Psoas muscle (tissue), 7 donors: ENCODE measurements at regions not wholly inside any gene's neighbourhood (a gene's known extent, or its start where the extent isn't known, plus 50 kb on each side); places are given as distances from the start of the nearest gene placed in this dataset.

Experiments used
- ATAC-seq, 4 donors: fragments of 200-7000 bp; cut with Tn5 transposase; one replicate each; pipeline ENCODE4 v1.9.1; 2020; ENCODE audit warnings: moderate library complexity in 3 of 4, mild to moderate bottlenecking in 2 of 4
- DNase-seq, 2 donors: peaks; one replicate each; pipeline ENCODE4 v3.0.0-alpha.2; 2020
- H3K27ac ChIP-seq: fragments of 200-600 bp; one replicate; pipeline ENCODE4 v1.8.0; 2022
- H3K27me3 ChIP-seq, 3 donors: fragments of 200-600 bp in 1 of 3; one replicate each; pipeline versions ENCODE4 v1.6.1 to v1.8.0; 2013 to 2022; ENCODE audit warnings: low read length in 2 of 3, mild to moderate bottlenecking in 2 of 3, moderate library complexity in 1 of 3; ENCODE audit not compliant: insufficient read depth in 3 of 3
- H3K36me3 ChIP-seq, 2 donors: fragments of 200-600 bp in 1 of 2; one replicate each; pipeline versions ENCODE4 v1.6.1 to v1.8.0; 2013 to 2022; ENCODE audit warnings: low read depth in 1 of 2, mild to moderate bottlenecking in 1 of 2, moderate library complexity in 1 of 2; ENCODE audit not compliant: insufficient read depth in 1 of 2
- H3K4me1 ChIP-seq: fragments of 200-600 bp; one replicate; pipeline ENCODE4 v1.8.0; 2022
- H3K4me3 ChIP-seq: fragments of 200-600 bp; one replicate; pipeline ENCODE4 v1.8.0; 2022; ENCODE audit warnings: mild to moderate bottlenecking
- H3K9me3 ChIP-seq: fragments of 200-600 bp; one replicate; pipeline ENCODE4 v1.8.0; 2022
- whole genome bisulfite sequencing, 3 donors: extraction: QIAGEN DNeasy Blood & Tissue Kit; methylation state at CpG; one replicate each; pipeline versions ENCODE4 v1.1.6 to v1.1.7; 2013; 5-methylcytosine and 5-hydroxymethylcytosine counted together
- intact Hi-C, 2 donors: fragments of 100-400 bp; cut with DNase I; formaldehyde crosslinking; loops; one replicate each; pipeline versions ENCODE4 v1.11.0 to v1.14.2; 2022
- TF ChIP-seq, protein P1 (sequence below): fragments of 200-600 bp; IDR thresholded peaks from one replicate; pipeline ENCODE4 v1.8.0; 2022; ENCODE audit warnings: antibody characterized with exemption
- donor health status: healthy with polysubstance abuse.
- donor health status: DM: no; HTN: no; CAD: no; lungs with moderate emphysema.
- donor health status: Bipolar disorder and iron deficiency.
- donor health status: healthy.
- donor health status: DM: yes; HTN: yes; CAD: no.
- donor health status: DM: no; HTN: no; CAD: no.
- donor health status: DM: yes; HTN: yes; CAD: no.

- 33 to 52% (median 34%) methylated on average over 8 of the region's 8 CpGs for WGBS, 3 donors
- DNase-seq (no peak), ATAC-seq (no peak)
- no peaks in the 10 kb centered on the region for H3K4me1 ChIP-seq
- intact Hi-C loops: no loop called here
- H3K36me3 ChIP-seq: no peaks in the 10 kb centered on the region
- no peak overlapping the region for H3K4me3 ChIP-seq
- H3K9me3 ChIP-seq: no peaks in the 10 kb centered on the region
- TF ChIP-seq, protein P1, sequence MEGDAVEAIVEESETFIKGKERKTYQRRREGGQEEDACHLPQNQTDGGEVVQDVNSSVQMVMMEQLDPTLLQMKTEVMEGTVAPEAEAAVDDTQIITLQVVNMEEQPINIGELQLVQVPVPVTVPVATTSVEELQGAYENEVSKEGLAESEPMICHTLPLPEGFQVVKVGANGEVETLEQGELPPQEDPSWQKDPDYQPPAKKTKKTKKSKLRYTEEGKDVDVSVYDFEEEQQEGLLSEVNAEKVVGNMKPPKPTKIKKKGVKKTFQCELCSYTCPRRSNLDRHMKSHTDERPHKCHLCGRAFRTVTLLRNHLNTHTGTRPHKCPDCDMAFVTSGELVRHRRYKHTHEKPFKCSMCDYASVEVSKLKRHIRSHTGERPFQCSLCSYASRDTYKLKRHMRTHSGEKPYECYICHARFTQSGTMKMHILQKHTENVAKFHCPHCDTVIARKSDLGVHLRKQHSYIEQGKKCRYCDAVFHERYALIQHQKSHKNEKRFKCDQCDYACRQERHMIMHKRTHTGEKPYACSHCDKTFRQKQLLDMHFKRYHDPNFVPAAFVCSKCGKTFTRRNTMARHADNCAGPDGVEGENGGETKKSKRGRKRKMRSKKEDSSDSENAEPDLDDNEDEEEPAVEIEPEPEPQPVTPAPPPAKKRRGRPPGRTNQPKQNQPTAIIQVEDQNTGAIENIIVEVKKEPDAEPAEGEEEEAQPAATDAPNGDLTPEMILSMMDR: no peak
- peaks cover 0 to 8% (median 6%) of the 10 kb centered on the region in 3 donors for H3K27me3 ChIP-seq
- H3K27ac ChIP-seq: no peak overlapping the region
Measured at GRCh38 chr1:18001725-18002124, 105.9 kb upstream of the IGSF21 start.

DNA sequence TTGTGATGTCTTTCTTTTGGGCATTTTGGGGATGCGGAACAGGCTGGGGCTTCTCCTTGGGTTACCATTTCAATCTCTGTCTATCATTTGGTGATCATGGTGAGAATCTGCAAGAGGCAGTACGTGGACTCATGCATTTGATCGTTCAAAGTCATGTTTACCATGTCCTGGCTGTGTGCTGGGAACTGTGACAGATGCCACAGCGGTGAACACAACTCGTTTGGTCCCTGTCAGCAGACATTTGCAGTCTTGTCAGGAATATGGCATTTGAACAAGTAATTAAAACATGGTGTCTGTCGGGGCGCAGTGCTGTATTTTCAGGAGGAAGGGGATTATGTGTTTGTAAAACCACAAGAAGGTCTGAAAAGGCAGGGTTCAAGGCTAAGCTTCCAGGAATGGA, 103.3 kb upstream of the IGSF21 start:
- no peaks in the 10 kb centered on the region for H3K4me1 ChIP-seq
- H3K4me3 ChIP-seq: no peak overlapping the region
- no peaks in the 10 kb centered on the region for H3K9me3 ChIP-seq
- no peak for DNase-seq
- H3K27ac ChIP-seq: no peak overlapping the region
- ATAC-seq: no peak
- 77 to 81% (median 77%) methylated on average over 7 of the region's 7 CpGs for WGBS, 3 donors
- intact Hi-C loops: no loop called here
- H3K36me3 ChIP-seq: no peaks in the 10 kb centered on the region
- peaks cover 0 to 15% (median 7%) of the 10 kb centered on the region in 3 donors for H3K27me3 ChIP-seq
- TF ChIP-seq, protein P1: no peak

GRCh38 chr1:18005238-18005637, 102.4 kb upstream of the IGSF21 start:
- Histone ChIP-seq H3K27ac (no peak overlapping the region), H3K27me3 (peaks cover 0 to 18% (median 8%) of the 10 kb centered on the region in 3 donors), H3K36me3 (no peaks in the 10 kb centered on the region), H3K9me3 (no peaks in the 10 kb centered on the region), H3K4me3 (no peak overlapping the region), H3K4me1 (no peaks in the 10 kb centered on the region)
- TF ChIP-seq, protein P1: no peak
- 32 to 46% (median 36%) methylated on average over 2 of the region's 2 CpGs for WGBS, 3 donors
- intact Hi-C loops: no loop called here
- DNase-seq: no peak
- no peak for ATAC-seq

GRCh38 chr1:18007391-18008041, 100.1 kb upstream of the IGSF21 start:
- Histone ChIP-seq H3K4me1 (no peaks in the 10 kb centered on the region), H3K27ac (no peak overlapping the region), H3K4me3 (no peak overlapping the region), H3K27me3 (peaks cover 0 to 21% (median 9%) of the 10 kb centered on the region in 3 donors), H3K9me3 (no peaks in the 10 kb centered on the region), H3K36me3 (no peaks in the 10 kb centered on the region)
- intact Hi-C loops: no loop called here
- TF ChIP-seq, protein P1: no peak
- WGBS, 3 donors: 14 to 22% (median 17%) methylated on average over 14 of the region's 14 CpGs
- peak in 1 of 2 donors; percentile 71 for DNase-seq
- peak in 3 of 4 donors; percentile 37 to 64 (median 39) for ATAC-seq

DNA sequence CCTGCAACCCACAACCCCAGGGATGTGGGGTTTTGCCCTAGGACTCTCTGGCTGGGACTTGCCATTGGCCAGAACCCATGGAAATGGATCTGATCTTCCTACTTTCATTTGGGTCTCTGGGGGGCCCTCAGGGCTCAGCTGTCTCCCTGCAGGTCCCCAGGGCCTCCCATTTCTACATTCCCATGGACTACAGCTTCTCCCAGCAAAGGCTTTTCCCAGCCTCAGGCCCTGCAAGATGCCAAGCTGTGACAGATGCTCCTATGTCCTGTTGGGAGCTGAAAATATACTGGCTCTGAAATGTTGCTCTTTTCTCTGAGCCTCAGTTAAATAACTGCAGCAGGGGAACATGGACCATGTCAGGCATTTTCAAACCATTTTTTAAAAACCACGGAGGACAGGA, 99.5 kb upstream of the IGSF21 start:
- TF ChIP-seq, protein P1: no peak
- Histone ChIP-seq H3K4me1 (no peaks in the 10 kb centered on the region), H3K36me3 (no peaks in the 10 kb centered on the region), H3K27ac (no peak overlapping the region), H3K9me3 (no peaks in the 10 kb centered on the region), H3K4me3 (no peak overlapping the region), H3K27me3 (peaks cover 0 to 21% (median 9%) of the 10 kb centered on the region in 3 donors)
- DNase-seq: no peak
- peak in 1 of 4 donors; percentile 27 for ATAC-seq
- 17 to 21% (median 19%) methylated on average over 1 of the region's 1 CpG for WGBS, 3 donors
- intact Hi-C loops: no loop called here
